ENCODE measurements at regions not wholly inside any gene's neighbourhood (a gene's known extent, or its start where the extent isn't known, plus 50 kb on each side); places are given as distances from the start of the nearest gene placed in this dataset.
A peak's percentile ranks its signal among the peaks of the same experiment; 100 is the strongest.

GRCh38 chrX:22665818-22666217 lies 333.9 kb upstream of the DDX53 start:
- Histone ChIP-seq H3K27me3 (ENCODE audit: control insufficient read depth in 1 of 2, insufficient read depth in 2 of 2, low read length in 1 of 2) (no peaks in the 10 kb centered on the region), H3K9me3 (ENCODE audit: control insufficient read depth, low read length) (no peaks in the 10 kb centered on the region), H3K4me3 (ENCODE audit: low read length in 2 of 2) (no peak overlapping the region), H3K36me3 (ENCODE audit: control insufficient read depth in 1 of 2, insufficient read depth in 2 of 2, low read length in 1 of 2) (no peaks in the 10 kb centered on the region), H3K27ac (ENCODE audit: low read depth in 1 of 2, low read length in 2 of 2) (no peak overlapping the region), H3K4me1 (ENCODE audit: control insufficient read depth in 1 of 2, insufficient read depth in 2 of 2, low read length in 2 of 2) (no peaks in the 10 kb centered on the region)
- 83 to 97% methylated on average over 2 of the region's 2 CpGs for WGBS, 2 donors
- ATAC-seq (ENCODE audit: low FRiP score) (no peak), DNase-seq (no peak)
- intact Hi-C loops (cut with DNase I): no loop called here

GRCh38 chrX:22666441-22666840 lies 333.3 kb upstream of the DDX53 start:
- H3K4me1 ChIP-seq (ENCODE audit: control insufficient read depth in 1 of 2, insufficient read depth in 2 of 2, low read length in 2 of 2): no peaks in the 10 kb centered on the region
- H3K27ac ChIP-seq (ENCODE audit: low read depth in 1 of 2, low read length in 2 of 2): no peak overlapping the region
- intact Hi-C loops (cut with DNase I): no loop called here
- WGBS, 2 donors: 17 to 22% methylated on average over 9 of the region's 9 CpGs
- no peak for DNase-seq
- no peak for ATAC-seq (ENCODE audit: low FRiP score)
- H3K4me3 ChIP-seq (ENCODE audit: low read length in 2 of 2): no peak overlapping the region
- H3K27me3 ChIP-seq (ENCODE audit: control insufficient read depth in 1 of 2, insufficient read depth in 2 of 2, low read length in 1 of 2): no peaks in the 10 kb centered on the region
- no peaks in the 10 kb centered on the region for H3K36me3 ChIP-seq (ENCODE audit: control insufficient read depth in 1 of 2, insufficient read depth in 2 of 2, low read length in 1 of 2)
- H3K9me3 ChIP-seq (ENCODE audit: control insufficient read depth, low read length): no peaks in the 10 kb centered on the region

GRCh38 chrX:22674932-22675331 lies 324.8 kb upstream of the DDX53 start:
- DNase-seq: no peak
- H3K36me3 ChIP-seq (ENCODE audit: control insufficient read depth in 1 of 2, insufficient read depth in 2 of 2, low read length in 1 of 2): no peaks in the 10 kb centered on the region
- no peak overlapping the region for H3K27ac ChIP-seq (ENCODE audit: low read depth in 1 of 2, low read length in 2 of 2)
- ATAC-seq (ENCODE audit: low FRiP score): no peak
- no peak overlapping the region for H3K4me3 ChIP-seq (ENCODE audit: low read length in 2 of 2)
- intact Hi-C loops (cut with DNase I): no loop called here
- H3K9me3 ChIP-seq (ENCODE audit: control insufficient read depth, low read length): no peaks in the 10 kb centered on the region
- no peaks in the 10 kb centered on the region for H3K27me3 ChIP-seq (ENCODE audit: control insufficient read depth in 1 of 2, insufficient read depth in 2 of 2, low read length in 1 of 2)
- no peaks in the 10 kb centered on the region for H3K4me1 ChIP-seq (ENCODE audit: control insufficient read depth in 1 of 2, insufficient read depth in 2 of 2, low read length in 2 of 2)
- 71 to 86% methylated on average over 3 of the region's 3 CpGs for WGBS, 2 donors

- 6 to 29% methylated on average over 7 of the region's 7 CpGs for WGBS, 2 donors
- ATAC-seq (ENCODE audit: low FRiP score): peak; percentile 63
These were observed 313.6 kb upstream of the DDX53 start for GRCh38 chrX:22686138-22686541.

GRCh38 chrX:22689290-22689689 lies 310.5 kb upstream of the DDX53 start:
- no peak for ATAC-seq (ENCODE audit: low FRiP score)
- Histone ChIP-seq H3K4me3 (ENCODE audit: low read length in 2 of 2) (no peak overlapping the region), H3K27me3 (ENCODE audit: control insufficient read depth in 1 of 2, insufficient read depth in 2 of 2, low read length in 1 of 2) (no peaks in the 10 kb centered on the region), H3K9me3 (ENCODE audit: control insufficient read depth, low read length) (no peaks in the 10 kb centered on the region), H3K4me1 (ENCODE audit: control insufficient read depth in 1 of 2, insufficient read depth in 2 of 2, low read length in 2 of 2) (peaks cover 1 to 4% of the 10 kb centered on the region in 2 donors), H3K27ac (ENCODE audit: low read depth in 1 of 2, low read length in 2 of 2) (no peak overlapping the region), H3K36me3 (ENCODE audit: control insufficient read depth in 1 of 2, insufficient read depth in 2 of 2, low read length in 1 of 2) (no peaks in the 10 kb centered on the region)
- intact Hi-C loops (cut with DNase I): no loop called here
- no peak for DNase-seq

More at GRCh38 chrX:22686138-22686541, 313.6 kb upstream of the DDX53 start:
- intact Hi-C loops (cut with DNase I): no loop called here
- Histone ChIP-seq H3K9me3 (ENCODE audit: control insufficient read depth, low read length) (no peaks in the 10 kb centered on the region), H3K4me1 (ENCODE audit: control insufficient read depth in 1 of 2, insufficient read depth in 2 of 2, low read length in 2 of 2) (peaks cover 1 to 4% of the 10 kb centered on the region in 2 donors), H3K27me3 (ENCODE audit: control insufficient read depth in 1 of 2, insufficient read depth in 2 of 2, low read length in 1 of 2) (no peaks in the 10 kb centered on the region), H3K27ac (ENCODE audit: low read depth in 1 of 2, low read length in 2 of 2) (no peak overlapping the region), H3K36me3 (ENCODE audit: control insufficient read depth in 1 of 2, insufficient read depth in 2 of 2, low read length in 1 of 2) (no peaks in the 10 kb centered on the region), H3K4me3 (ENCODE audit: low read length in 2 of 2) (no peak overlapping the region)
- no peak for DNase-seq

- H3K27me3 ChIP-seq (ENCODE audit: control insufficient read depth in 1 of 2, insufficient read depth in 2 of 2, low read length in 1 of 2): no peaks in the 10 kb centered on the region
- WGBS, 2 donors: 59 to 72% methylated on average over 5 of the region's 5 CpGs
- no peaks in the 10 kb centered on the region for H3K36me3 ChIP-seq (ENCODE audit: control insufficient read depth in 1 of 2, insufficient read depth in 2 of 2, low read length in 1 of 2)
- no peak for DNase-seq
- H3K9me3 ChIP-seq (ENCODE audit: control insufficient read depth, low read length): no peaks in the 10 kb centered on the region
- no peak overlapping the region for H3K27ac ChIP-seq (ENCODE audit: low read depth in 1 of 2, low read length in 2 of 2)
- intact Hi-C loops (cut with DNase I): no loop called here
- ATAC-seq (ENCODE audit: low FRiP score): no peak
- H3K4me1 ChIP-seq (ENCODE audit: control insufficient read depth in 1 of 2, insufficient read depth in 2 of 2, low read length in 2 of 2): peaks cover 1 to 4% of the 10 kb centered on the region in 2 donors
- H3K4me3 ChIP-seq (ENCODE audit: low read length in 2 of 2): no peak overlapping the region
These were observed 309.6 kb upstream of the DDX53 start for GRCh38 chrX:22690116-22690515.

GRCh38 chrX:22691966-22692565 lies 307.7 kb upstream of the DDX53 start:
- 66 to 72% methylated on average over 6 of the region's 6 CpGs for WGBS, 2 donors
- no peak overlapping the region for H3K27ac ChIP-seq (ENCODE audit: low read depth in 1 of 2, low read length in 2 of 2)
- H3K4me1 ChIP-seq (ENCODE audit: control insufficient read depth in 1 of 2, insufficient read depth in 2 of 2, low read length in 2 of 2): no peaks in the 10 kb centered on the region
- DNase-seq (no peak), ATAC-seq (ENCODE audit: low FRiP score) (no peak)
- H3K4me3 ChIP-seq (ENCODE audit: low read length in 2 of 2): no peak overlapping the region
- H3K9me3 ChIP-seq (ENCODE audit: control insufficient read depth, low read length): no peaks in the 10 kb centered on the region
- intact Hi-C loops (cut with DNase I): no loop called here
- no peaks in the 10 kb centered on the region for H3K36me3 ChIP-seq (ENCODE audit: control insufficient read depth in 1 of 2, insufficient read depth in 2 of 2, low read length in 1 of 2)
- no peaks in the 10 kb centered on the region for H3K27me3 ChIP-seq (ENCODE audit: control insufficient read depth in 1 of 2, insufficient read depth in 2 of 2, low read length in 1 of 2)

GRCh38 chrX:22698151-22698550 lies 301.6 kb upstream of the DDX53 start:
- H3K36me3 ChIP-seq (ENCODE audit: control insufficient read depth in 1 of 2, insufficient read depth in 2 of 2, low read length in 1 of 2): no peaks in the 10 kb centered on the region
- H3K9me3 ChIP-seq (ENCODE audit: control insufficient read depth, low read length): no peaks in the 10 kb centered on the region
- H3K27me3 ChIP-seq (ENCODE audit: control insufficient read depth in 1 of 2, insufficient read depth in 2 of 2, low read length in 1 of 2): no peaks in the 10 kb centered on the region
- no peaks in the 10 kb centered on the region for H3K4me1 ChIP-seq (ENCODE audit: control insufficient read depth in 1 of 2, insufficient read depth in 2 of 2, low read length in 2 of 2)
- intact Hi-C loops (cut with DNase I): no loop called here
- no peak overlapping the region for H3K27ac ChIP-seq (ENCODE audit: low read depth in 1 of 2, low read length in 2 of 2)
- ATAC-seq (ENCODE audit: low FRiP score): no peak
- no peak overlapping the region for H3K4me3 ChIP-seq (ENCODE audit: low read length in 2 of 2)
- DNase-seq: no peak

GRCh38 chrX:22699581-22700091 lies 300.1 kb upstream of the DDX53 start:
- peak; percentile 74 for ATAC-seq (ENCODE audit: low FRiP score)
- no peak overlapping the region for H3K4me3 ChIP-seq (ENCODE audit: low read length in 2 of 2)
- 6 to 26% methylated on average over 5 of the region's 5 CpGs for WGBS, 2 donors
- H3K36me3 ChIP-seq (ENCODE audit: control insufficient read depth in 1 of 2, insufficient read depth in 2 of 2, low read length in 1 of 2): no peaks in the 10 kb centered on the region
- no peaks in the 10 kb centered on the region for H3K4me1 ChIP-seq (ENCODE audit: control insufficient read depth in 1 of 2, insufficient read depth in 2 of 2, low read length in 2 of 2)
- H3K9me3 ChIP-seq (ENCODE audit: control insufficient read depth, low read length): no peaks in the 10 kb centered on the region
- no peak overlapping the region for H3K27ac ChIP-seq (ENCODE audit: low read depth in 1 of 2, low read length in 2 of 2)
- H3K27me3 ChIP-seq (ENCODE audit: control insufficient read depth in 1 of 2, insufficient read depth in 2 of 2, low read length in 1 of 2): no peaks in the 10 kb centered on the region
- intact Hi-C loops (cut with DNase I): no loop called here
- DNase-seq: no peak
